Ovary (tissue), 7 donors: ENCODE measurements at regions not wholly inside any gene's neighbourhood (a gene's known extent, or its start where the extent isn't known, plus 50 kb on each side); places are given as distances from the start of the nearest gene placed in this dataset.

Experiments
- DNase-seq, 5 donors: peaks; one replicate each; pipeline ENCODE4 v3.0.0-alpha.2; 2019 to 2020
- H3K27ac ChIP-seq, 2 donors: fragments of 200-600 bp; one replicate each; pipeline versions ENCODE4 v1.5.1 to v1.8.0; 2019 to 2022
- H3K27me3 ChIP-seq: fragments of 200-600 bp; one replicate; pipeline ENCODE4 v1.8.0; 2022
- H3K36me3 ChIP-seq: fragments of 200-600 bp; sonication (generic); one replicate; pipeline ENCODE4 v1.5.1; 2019
- H3K4me1 ChIP-seq: one replicate; pipeline ENCODE4 v1.8.1; 2013; ENCODE audit warnings: mild to moderate bottlenecking, moderate library complexity; ENCODE audit not compliant: insufficient read depth
- H3K4me3 ChIP-seq: fragments of 200-600 bp; sonication (generic); one replicate; pipeline ENCODE4 v1.5.1; 2017
- H3K9me3 ChIP-seq, 2 donors: fragments of 200-600 bp in 1 of 2; sonication (generic) in 1 of 2; one replicate each; pipeline versions ENCODE4 v1.5.1 to v1.8.1; 2013 to 2019; ENCODE audit warnings: mild to moderate bottlenecking in 1 of 2, moderate library complexity in 1 of 2
- EP300 ChIP-seq: sonication (generic); formaldehyde crosslinking; IDR thresholded peaks from one replicate; pipeline ENCODE4 v1.6.1; 2017; ENCODE audit warnings: antibody characterized with exemption
- POLR2A ChIP-seq: fragments of 450-650 bp; IDR thresholded peaks from one replicate; pipeline ENCODE4 v1.6.1; 2017; ENCODE audit warnings: antibody characterized with exemption, mild to moderate bottlenecking, moderate library complexity
- WGBS, 3 donors: extraction: QIAGEN DNeasy Blood & Tissue Kit in 1 of 3; methylation state at CpG; one replicate each; pipeline versions ENCODE4 v1.1.5 to v1.1.7; 2013 to 2017; 5-methylcytosine and 5-hydroxymethylcytosine counted together
- intact Hi-C, 4 donors: fragments of 100-400 bp; cut with DNase I; formaldehyde crosslinking; loops; one replicate each; pipeline versions ENCODE4 v1.11.0 to v1.15.1; 2022 to 2023
- TF ChIP-seq, protein P1 (sequence below), 3 donors: fragments of 450-650 bp in 2 of 3; fragments of 200-600 bp in 1 of 3; IDR thresholded peaks; one replicate each; pipeline versions ENCODE4 v1.5.1 to v1.8.0; 2016 to 2022; ENCODE audit warnings: antibody characterized with exemption in 3 of 3, mild to moderate bottlenecking in 1 of 3
- donor health status: DM: no; HTN: no; CAD: no; lungs with moderate emphysema.
- donor health status: DM: no; HTN: no; CAD: no.
- donor health status: Bipolar disorder and iron deficiency.
- donor health status: DM: no; HTN: no; CAD: no.
- donor health status: DM: yes; HTN: yes; CAD: no.

DNA sequence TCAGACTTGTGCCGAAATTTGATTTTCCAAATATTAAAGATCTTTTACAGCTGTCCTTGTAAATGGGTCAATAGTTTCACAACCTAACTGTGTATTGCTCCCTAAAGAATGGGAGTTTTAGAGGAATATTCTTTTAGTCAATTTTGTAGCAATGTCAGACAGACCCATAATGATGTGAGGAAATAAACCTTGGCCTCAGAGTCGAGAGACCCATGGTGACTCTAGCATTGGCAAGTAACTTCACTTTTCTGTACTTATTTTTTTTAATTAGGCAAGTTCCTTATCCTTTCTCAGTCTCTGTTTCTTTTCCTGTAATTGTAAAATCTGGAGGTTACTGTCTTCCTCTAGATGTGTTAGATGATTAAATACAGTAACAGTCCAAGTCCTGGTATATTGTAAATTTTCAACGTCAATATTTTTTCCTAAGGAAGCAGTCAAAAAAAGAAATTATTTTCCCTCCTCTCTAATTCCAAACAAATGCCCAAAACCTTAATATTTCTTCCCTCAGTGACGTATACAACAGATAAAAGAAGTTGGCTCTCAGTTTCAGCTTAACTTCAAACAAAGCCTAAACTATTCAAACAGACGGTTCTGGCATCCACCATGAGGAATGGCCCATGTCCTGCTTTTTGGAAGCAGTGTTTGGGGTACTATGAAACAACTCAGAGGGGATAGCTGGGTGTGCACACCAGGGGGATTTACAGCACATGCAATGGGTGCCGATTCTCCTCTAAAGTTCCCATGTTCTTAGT is 466.7 kb downstream of the TNS1 start:
- WGBS, 3 donors, result 14 to 21% (median 15%) methylated on average over 6 of the region's 6 CpGs
- H3K4me1 ChIP-seq, result peaks cover 2% of the 10 kb centered on the region
- intact Hi-C loops, result loop anchor here in 1 of 4 donors (10.0 kb wide), 1 partner anchor 109 kb away; no protein-coding TSS in a partner anchor
- no peaks in the 10 kb centered on the region for H3K27me3 ChIP-seq
- no peak overlapping the region for H3K4me3 ChIP-seq
- peak overlapping the region in 1 of 2 donors; percentile 36 for H3K27ac ChIP-seq
- DNase-seq, result peak in 1 of 5 donors; percentile 35
- H3K9me3 ChIP-seq, result no peaks in the 10 kb centered on the region
- H3K36me3 ChIP-seq, result no peaks in the 10 kb centered on the region
- TF ChIP-seq EP300 (no peak), POLR2A (no peak)
- TF ChIP-seq, protein P1, sequence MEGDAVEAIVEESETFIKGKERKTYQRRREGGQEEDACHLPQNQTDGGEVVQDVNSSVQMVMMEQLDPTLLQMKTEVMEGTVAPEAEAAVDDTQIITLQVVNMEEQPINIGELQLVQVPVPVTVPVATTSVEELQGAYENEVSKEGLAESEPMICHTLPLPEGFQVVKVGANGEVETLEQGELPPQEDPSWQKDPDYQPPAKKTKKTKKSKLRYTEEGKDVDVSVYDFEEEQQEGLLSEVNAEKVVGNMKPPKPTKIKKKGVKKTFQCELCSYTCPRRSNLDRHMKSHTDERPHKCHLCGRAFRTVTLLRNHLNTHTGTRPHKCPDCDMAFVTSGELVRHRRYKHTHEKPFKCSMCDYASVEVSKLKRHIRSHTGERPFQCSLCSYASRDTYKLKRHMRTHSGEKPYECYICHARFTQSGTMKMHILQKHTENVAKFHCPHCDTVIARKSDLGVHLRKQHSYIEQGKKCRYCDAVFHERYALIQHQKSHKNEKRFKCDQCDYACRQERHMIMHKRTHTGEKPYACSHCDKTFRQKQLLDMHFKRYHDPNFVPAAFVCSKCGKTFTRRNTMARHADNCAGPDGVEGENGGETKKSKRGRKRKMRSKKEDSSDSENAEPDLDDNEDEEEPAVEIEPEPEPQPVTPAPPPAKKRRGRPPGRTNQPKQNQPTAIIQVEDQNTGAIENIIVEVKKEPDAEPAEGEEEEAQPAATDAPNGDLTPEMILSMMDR (IDR thresholded peaks at IDR 0.05), result no peak

DNA sequence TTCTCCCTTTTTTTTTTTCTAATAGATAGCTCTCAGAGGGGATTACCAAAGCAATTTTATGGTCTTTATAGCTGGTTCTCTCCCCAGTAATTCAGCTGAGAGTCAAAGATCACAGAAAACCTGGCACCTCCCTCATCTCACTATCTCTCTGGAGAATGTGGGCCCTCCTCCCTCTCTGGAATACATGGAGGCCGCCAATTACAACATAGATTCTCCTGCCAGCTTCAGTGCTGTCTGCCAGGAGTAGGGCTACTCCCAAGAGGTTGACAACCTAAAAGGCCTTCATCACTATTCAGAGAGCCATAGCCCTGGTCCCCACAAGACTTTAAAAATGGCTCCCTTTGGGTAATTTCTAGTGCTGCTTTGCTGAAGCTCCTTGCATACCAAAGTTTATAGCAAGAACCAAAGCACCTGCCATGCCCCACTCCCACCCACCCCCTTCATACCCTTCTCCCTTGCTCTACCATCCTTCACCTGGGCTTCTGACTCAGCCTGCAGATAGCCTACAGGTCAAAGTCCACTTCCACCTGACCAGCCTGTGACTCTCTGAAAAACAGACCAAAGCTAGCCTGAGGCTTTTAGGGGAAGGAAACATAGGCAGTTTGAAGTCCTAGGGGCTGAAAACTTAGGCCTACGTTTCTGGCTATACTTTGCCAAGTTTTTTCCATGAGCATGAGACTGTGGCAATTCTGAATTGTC is 472.3 kb downstream of the TNS1 start:
- no peaks in the 10 kb centered on the region for H3K27me3 ChIP-seq
- 23 to 36% (median 35%) methylated on average over 2 of the region's 2 CpGs for WGBS, 3 donors
- peak overlapping the region in 1 of 2 donors; percentile 43 for H3K27ac ChIP-seq
- H3K4me3 ChIP-seq, result no peak overlapping the region
- intact Hi-C loops, result loop anchor here in 1 of 4 donors (10.0 kb wide), 1 partner anchor 114 kb away; no protein-coding TSS in a partner anchor
- H3K36me3 ChIP-seq, result no peaks in the 10 kb centered on the region
- H3K9me3 ChIP-seq, result no peaks in the 10 kb centered on the region
- TF ChIP-seq EP300 (no peak), POLR2A (no peak)
- TF ChIP-seq, protein P1 (IDR thresholded peaks at IDR 0.05), result no peak
- DNase-seq, result peak; percentile 43 to 66 (median 64)
- H3K4me1 ChIP-seq, result peaks cover 8% of the 10 kb centered on the region

DNA sequence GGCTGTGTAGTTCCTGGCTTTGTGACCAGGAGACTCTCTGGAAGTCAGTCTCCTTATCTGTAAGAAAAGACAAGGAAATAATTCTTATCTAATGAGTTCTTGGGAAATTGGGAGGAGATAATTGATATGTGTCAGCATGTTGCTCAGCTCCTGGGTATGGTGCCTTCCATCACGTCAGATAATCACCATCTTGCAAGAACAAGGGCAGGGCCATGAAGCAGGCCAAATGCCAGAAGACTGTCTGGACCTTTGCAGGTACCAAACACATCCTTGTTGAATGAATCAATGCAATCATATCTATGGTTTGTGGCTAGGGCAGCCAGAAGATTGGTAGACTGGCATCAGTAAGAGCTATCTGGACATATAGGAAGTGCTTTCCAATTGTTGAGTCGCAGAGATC is 473.5 kb downstream of the TNS1 start:
- DNase-seq, result no peak
- Histone ChIP-seq H3K4me1 (peaks cover 6% of the 10 kb centered on the region), H3K4me3 (no peak overlapping the region), H3K36me3 (no peaks in the 10 kb centered on the region), H3K9me3 (no peaks in the 10 kb centered on the region), H3K27ac (no peak overlapping the region), H3K27me3 (no peaks in the 10 kb centered on the region)
- intact Hi-C loops, result no loop called here
- 81 to 94% (median 91%) methylated on average over 2 of the region's 2 CpGs for WGBS, 3 donors
- TF ChIP-seq EP300 (no peak), POLR2A (no peak)
- TF ChIP-seq, protein P1 (IDR thresholded peaks at IDR 0.05), result no peak

DNA sequence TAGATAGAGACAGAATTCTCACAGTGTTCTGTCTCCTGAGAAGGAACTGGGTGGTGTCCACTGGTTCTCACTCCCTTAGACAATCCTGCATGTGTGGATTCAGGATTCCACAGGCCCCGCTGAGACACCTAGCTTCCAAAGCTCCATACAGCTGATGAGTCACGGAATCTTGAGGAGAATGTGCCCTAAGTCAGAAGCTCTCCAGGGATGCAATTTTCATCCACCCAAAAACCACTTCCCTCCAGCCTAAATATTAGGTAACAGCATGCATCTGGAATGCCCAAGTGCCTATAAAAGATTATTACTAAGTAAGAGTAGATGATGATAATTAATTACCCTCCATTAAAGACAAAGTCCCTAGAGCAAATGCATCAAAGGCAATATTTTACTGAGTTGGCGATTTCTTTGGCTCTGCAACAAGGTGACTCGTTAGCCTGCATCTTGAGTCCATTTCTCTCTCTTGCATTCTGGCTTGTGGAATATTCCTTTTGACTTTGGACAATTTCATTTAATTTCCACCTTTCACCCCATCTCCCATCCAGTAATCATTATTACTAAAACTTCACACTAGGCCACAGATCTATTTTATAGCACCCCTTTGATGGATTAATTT is 475.1 kb downstream of the TNS1 start:
- no peaks in the 10 kb centered on the region for H3K9me3 ChIP-seq
- intact Hi-C loops, result no loop called here
- no peak for DNase-seq
- no peak overlapping the region for H3K4me3 ChIP-seq
- TF ChIP-seq, protein P1 (IDR thresholded peaks at IDR 0.05), result no peak
- no peak for TF ChIP-seq POLR2A
- no peak for TF ChIP-seq EP300
- no peak overlapping the region for H3K27ac ChIP-seq
- 83 to 95% (median 94%) methylated on average over 4 of the region's 4 CpGs for WGBS, 3 donors
- H3K36me3 ChIP-seq, result no peaks in the 10 kb centered on the region
- peaks cover 6% of the 10 kb centered on the region for H3K4me1 ChIP-seq
- H3K27me3 ChIP-seq, result no peaks in the 10 kb centered on the region
